ENCODE measurements at regions not wholly inside any gene's neighbourhood (a gene's known extent, or its start where the extent isn't known, plus 50 kb on each side); places are given as distances from the start of the nearest gene placed in this dataset.

DNA sequence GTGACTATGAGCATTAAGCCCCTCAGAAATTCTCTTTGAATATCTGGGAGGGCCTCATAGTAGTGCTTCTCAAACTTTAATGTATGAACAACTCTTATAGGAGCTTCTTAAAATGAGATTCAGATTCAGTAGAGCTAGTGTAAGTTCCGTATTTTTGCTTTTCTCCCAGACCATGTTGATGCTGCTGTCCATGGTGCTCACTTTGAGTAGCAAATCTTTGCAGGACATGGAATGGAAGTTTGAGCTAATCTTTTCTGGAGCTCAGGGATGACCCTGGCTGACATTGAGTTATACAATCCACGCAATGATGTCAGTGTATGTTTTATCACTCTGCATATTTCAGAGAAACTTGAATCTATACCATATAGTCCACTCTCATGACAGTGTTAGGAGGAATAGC is 134.2 kb downstream of the OTOL1 start:
- no peak for TF ChIP-seq CTCF (IDR thresholded peaks at IDR 0.05)
- TF ChIP-seq, protein P1, sequence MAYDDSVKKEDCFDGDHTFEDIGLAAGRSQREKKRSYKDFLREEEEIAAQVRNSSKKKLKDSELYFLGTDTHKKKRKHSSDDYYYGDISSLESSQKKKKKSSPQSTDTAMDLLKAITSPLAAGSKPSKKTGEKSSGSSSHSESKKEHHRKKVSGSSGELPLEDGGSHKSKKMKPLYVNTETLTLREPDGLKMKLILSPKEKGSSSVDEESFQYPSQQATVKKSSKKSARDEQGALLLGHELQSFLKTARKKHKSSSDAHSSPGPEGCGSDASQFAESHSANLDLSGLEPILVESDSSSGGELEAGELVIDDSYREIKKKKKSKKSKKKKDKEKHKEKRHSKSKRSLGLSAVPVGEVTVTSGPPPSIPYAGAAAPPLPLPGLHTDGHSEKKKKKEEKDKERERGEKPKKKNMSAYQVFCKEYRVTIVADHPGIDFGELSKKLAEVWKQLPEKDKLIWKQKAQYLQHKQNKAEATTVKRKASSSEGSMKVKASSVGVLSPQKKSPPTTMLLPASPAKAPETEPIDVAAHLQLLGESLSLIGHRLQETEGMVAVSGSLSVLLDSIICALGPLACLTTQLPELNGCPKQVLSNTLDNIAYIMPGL (CRISPR knock-in tag; IDR thresholded peaks at IDR 0.05), result no peak

Measured in WTC11 (cell line).